Endothelial cell of umbilical vein (primary cell): ENCODE measurements at regions not wholly inside any gene's neighbourhood (a gene's known extent, or its start where the extent isn't known, plus 50 kb on each side); places are given as distances from the start of the nearest gene placed in this dataset.

Experiments
- BruUV-seq: library from RNA; stranded (reverse); fragments of 400-500 nt; replicated peaks from 2 replicates; lab custom pipeline; 2021; lab: Mats Ljungman, UMichigan
- CTCF ChIA-PET: fragments of 300-600, 350-600 bp; sonication (Branson Sonifier 250); formaldehyde crosslinking; loops from one replicate; lab custom pipeline; 2021; ENCODE audit warnings: antibody characterized with exemption, inconsistent platforms; lab: Charles Lee
- POLR2A ChIA-PET: fragments of 300-600, 350-600 bp; sonication (Branson Sonifier 250); formaldehyde crosslinking; loops from one replicate; lab custom pipeline; 2021; ENCODE audit warnings: antibody characterized with exemption, inconsistent platforms; lab: Charles Lee
- DNase-seq: peaks from one replicate; pipeline ENCODE4 v3.0.0-alpha.2; 2011; ENCODE audit warnings: low read depth, low spot score
- FAIRE-seq: peaks from 2 replicates; lab custom pipeline; 2011; peaks lifted over from hg19 to GRCh38; lab: Jason Lieb, UNC
- H2AFZ ChIP-seq: 2 replicates; pipeline ENCODE4 v1.6.0; 2012; ENCODE audit warnings: low read depth, low read length, control low read depth, inconsistent platforms
- H3K27ac ChIP-seq: 2 replicates; pipeline ENCODE4 v1.5.1; 2011; ENCODE audit warnings: low read depth, mild to moderate bottlenecking, control low read depth, low read length, moderate library complexity; ENCODE audit not compliant: insufficient read depth
- H3K27me3 ChIP-seq, 2 experiments: 2 replicates each; pipeline versions ENCODE4 v1.6.0 to v1.6.1; 2011; ENCODE audit warnings: low read length in 2 of 2, mixed read lengths in 1 of 2; ENCODE audit not compliant: control insufficient read depth in 2 of 2, insufficient read depth in 2 of 2
- H3K36me3 ChIP-seq, 2 experiments: 2 replicates in 1 of 2; 3 replicates in 1 of 2; pipeline ENCODE4 v1.5.1; 2011; ENCODE audit warnings: low read length in 2 of 2, mild to moderate bottlenecking in 1 of 2, moderate library complexity in 1 of 2; ENCODE audit not compliant: control insufficient read depth in 2 of 2, insufficient read depth in 2 of 2; ENCODE audit errors: extremely low read depth in 1 of 2
- H3K4me1 ChIP-seq: 3 replicates; pipeline ENCODE4 v1.5.1; 2011; ENCODE audit warnings: mild to moderate bottlenecking, low read length; ENCODE audit not compliant: control insufficient read depth, insufficient read depth; ENCODE audit errors: extremely low read depth
- H3K4me2 ChIP-seq: 2 replicates; pipeline ENCODE4 v1.6.1; 2011; ENCODE audit warnings: low read length, control low read depth, mixed read lengths; ENCODE audit not compliant: insufficient read depth
- H3K4me3 ChIP-seq, 3 experiments: fragments of 200-600 bp in 1 of 3; sonication (generic), shearing (Covaris generic) in 1 of 3; replicated peaks in 1 of 3; 2 replicates each; pipeline ENCODE4 v1.5.1; 2011 to 2016; ENCODE audit warnings: control low read depth in 3 of 3, low read length in 3 of 3, mild to moderate bottlenecking in 2 of 3, inconsistent platforms in 1 of 3, low read depth in 1 of 3, moderate library complexity in 1 of 3; ENCODE audit not compliant: insufficient read depth in 1 of 3
- H3K79me2 ChIP-seq: 2 replicates; pipeline ENCODE4 v1.6.0; 2012; ENCODE audit warnings: low read length, inconsistent platforms; ENCODE audit not compliant: control insufficient read depth, insufficient read depth
- H3K9ac ChIP-seq: replicated peaks from 2 replicates; pipeline ENCODE3; 2011; ENCODE audit warnings: low read length, control low read depth; ENCODE audit not compliant: insufficient read depth; ENCODE audit errors: extremely low read depth
- H3K9me1 ChIP-seq: replicated peaks from 3 replicates; pipeline ENCODE4 v1.6.0; 2011; ENCODE audit warnings: mild to moderate bottlenecking, low read length; ENCODE audit not compliant: control insufficient read depth, insufficient read depth; ENCODE audit errors: extremely low read depth
- H3K9me3 ChIP-seq: replicated peaks from 2 replicates; pipeline ENCODE4 v1.5.1; 2012; ENCODE audit warnings: low read length, inconsistent platforms; ENCODE audit not compliant: control insufficient read depth, insufficient read depth
- H4K20me1 ChIP-seq: replicated peaks from 2 replicates; pipeline ENCODE3; 2011; ENCODE audit warnings: mild to moderate bottlenecking, low read length; ENCODE audit not compliant: control insufficient read depth, insufficient read depth; ENCODE audit errors: extremely low read depth
- CTCF ChIP-seq, 2 donors: IDR thresholded peaks; 1 replicate in 1 of 2; 2 replicates in 1 of 2; pipeline ENCODE4 v1.5.1; 2011; ENCODE audit warnings: low read length in 2 of 2, mild to moderate bottlenecking in 2 of 2, moderate library complexity in 2 of 2, control low read depth in 1 of 2, inconsistent platforms in 1 of 2, low read depth in 1 of 2; ENCODE audit not compliant: insufficient read depth in 1 of 2; ENCODE audit errors: extremely low read depth in 1 of 2
- EZH2 ChIP-seq: IDR thresholded peaks from 2 replicates; pipeline ENCODE4 v1.6.1; 2012; ENCODE audit warnings: borderline replicate concordance, low read depth, mild to moderate bottlenecking, moderate library complexity, low read length, inconsistent platforms; ENCODE audit not compliant: severe bottlenecking
- GATA2 ChIP-seq: IDR thresholded peaks from 2 replicates; pipeline ENCODE4 v1.7.0; 2011; ENCODE audit warnings: low read depth, mild to moderate bottlenecking, moderate library complexity, mixed read lengths, low read length; ENCODE audit not compliant: insufficient read length, insufficient read depth
- MYC ChIP-seq: IDR thresholded peaks from one replicate; pipeline ENCODE4 v1.6.1; 2011; ENCODE audit warnings: mild to moderate bottlenecking, low read depth, low read length
- POLR2AphosphoS5 ChIP-seq: IDR thresholded peaks from 2 replicates; pipeline ENCODE4 v1.6.1; 2012; ENCODE audit warnings: low read depth, mild to moderate bottlenecking, control low read depth, low read length, moderate library complexity; ENCODE audit not compliant: insufficient read depth
- dilution Hi-C: fragments of 300-500 bp; cut with MboI; formaldehyde crosslinking; loops from one replicate; pipeline ENCODE4 v1.15.0; 2019; ENCODE audit warnings: low sequenced_read_pairs; ENCODE audit not compliant: extremely low pct_ligation_motif_present
- intact Hi-C: fragments of 100-400 bp; cut with micrococcal nuclease; formaldehyde crosslinking; loops from one replicate; pipeline ENCODE4 v1.10.0; 2022
- TF ChIP-seq, protein P1 (sequence below): IDR thresholded peaks from 2 replicates; pipeline ENCODE4 v1.6.1; 2011; ENCODE audit not compliant: insufficient read depth, insufficient read length

DNA sequence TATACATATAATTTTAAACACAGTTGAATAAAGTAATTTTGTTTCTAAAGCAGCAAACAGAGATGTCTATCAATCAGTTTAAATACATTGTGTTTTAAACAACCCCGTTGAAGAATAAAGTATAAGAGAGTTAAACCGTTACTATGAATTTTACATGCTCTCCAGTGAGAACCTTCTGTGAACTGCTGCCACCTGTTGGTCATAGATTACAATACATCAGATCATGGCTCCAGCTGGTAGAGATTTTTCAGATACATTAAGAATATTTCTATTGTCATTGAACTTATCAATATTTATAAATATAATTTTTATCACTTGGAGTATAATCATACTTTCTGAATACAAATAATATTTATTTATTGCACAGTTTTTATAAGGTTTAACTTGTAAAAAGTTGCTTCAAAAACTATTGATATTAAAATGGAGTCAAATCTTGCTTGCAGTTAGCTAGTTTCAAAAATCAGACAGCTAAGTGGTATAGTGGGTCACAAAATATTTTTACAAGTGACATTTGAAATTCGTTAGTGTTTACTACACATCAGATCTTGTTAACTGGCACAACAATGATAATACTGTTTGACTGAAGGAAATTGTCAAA is 561.2 kb upstream of the PHF14 start:
- Histone ChIP-seq H3K36me3 (no peaks in the 10 kb centered on the region), H3K27ac (no peak overlapping the region), H3K9me1 (no peaks in the 10 kb centered on the region), H3K79me2 (no peaks in the 10 kb centered on the region), H3K9me3 (no peaks in the 10 kb centered on the region), H3K4me1 (no peaks in the 10 kb centered on the region), H2AFZ (no peak overlapping the region), H4K20me1 (no peaks in the 10 kb centered on the region), H3K27me3 (no peaks in the 10 kb centered on the region), H3K4me3 (no peak overlapping the region), H3K9ac (peak overlapping the region; percentile 3), H3K4me2 (no peak overlapping the region)
- DNase-seq (peak; percentile 59), FAIRE-seq (peak; percentile 72)
- POLR2A ChIA-PET: no interaction called here
- CTCF ChIA-PET: interaction anchor here (0.6 to 1.5 kb wide), 25 partner anchors 10 to 1994 kb away, joined by 3 to 29 read pairs (median 3); no protein-coding TSS in a partner anchor
- TF ChIP-seq CTCF (IDR thresholded peaks at IDR 0.05; ENCODE audit: extremely low read depth in 1 of 2, insufficient read depth in 1 of 2, low read depth in 1 of 2, low read length in 2 of 2): peak; percentile 32 to 43
- no peak for TF ChIP-seq EZH2
- dilution Hi-C loops (no loop called here), intact Hi-C loops (loop anchor here (1.0 to 10.0 kb wide), 6 partner anchors 258 to 1995 kb away; no protein-coding TSS in a partner anchor)
- BruUV-seq: no TSS peak

DNA sequence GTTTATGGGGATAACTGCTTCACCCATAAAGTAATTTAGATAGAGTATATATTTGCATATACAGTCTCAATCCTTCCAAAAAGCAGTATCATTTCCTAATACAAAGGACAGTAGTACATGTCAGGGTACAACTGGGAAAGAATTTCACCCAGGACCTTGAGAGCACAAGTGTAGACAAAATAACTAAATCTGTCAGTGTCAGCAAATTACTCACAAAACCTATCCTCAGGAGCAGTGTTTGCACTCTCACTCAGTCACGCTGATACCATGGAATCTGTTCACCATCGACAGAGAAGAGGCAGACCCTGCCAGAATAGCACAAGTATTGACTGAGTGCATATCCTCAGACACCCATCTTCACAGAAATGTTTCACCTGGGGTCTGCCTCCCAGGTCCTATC is 554.7 kb upstream of the PHF14 start:
- no TSS peak for BruUV-seq
- Histone ChIP-seq H3K4me2 (no peak overlapping the region), H2AFZ (no peak overlapping the region), H3K9ac (no peak overlapping the region), H3K27ac (no peak overlapping the region), H3K36me3 (no peaks in the 10 kb centered on the region), H3K27me3 (no peaks in the 10 kb centered on the region), H4K20me1 (no peaks in the 10 kb centered on the region), H3K4me1 (no peaks in the 10 kb centered on the region), H3K4me3 (no peak overlapping the region), H3K79me2 (no peaks in the 10 kb centered on the region), H3K9me3 (no peaks in the 10 kb centered on the region), H3K9me1 (no peaks in the 10 kb centered on the region)
- ChIA-PET POLR2A (no interaction called here), CTCF (no interaction called here)
- DNase-seq: no peak
- no peak for FAIRE-seq
- TF ChIP-seq MYC (no peak), POLR2AphosphoS5 (no peak), GATA2 (no peak)
- TF ChIP-seq, protein P1, sequence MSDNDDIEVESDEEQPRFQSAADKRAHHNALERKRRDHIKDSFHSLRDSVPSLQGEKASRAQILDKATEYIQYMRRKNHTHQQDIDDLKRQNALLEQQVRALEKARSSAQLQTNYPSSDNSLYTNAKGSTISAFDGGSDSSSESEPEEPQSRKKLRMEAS: no peak
- intact Hi-C loops: loop anchor here (10.0 kb wide), 1 partner anchor 264 kb away; no protein-coding TSS in a partner anchor
- dilution Hi-C loops: no loop called here
